ENCODE measurements at regions not wholly inside any gene's neighbourhood (a gene's known extent, or its start where the extent isn't known, plus 50 kb on each side); places are given as distances from the start of the nearest gene placed in this dataset.

DNA sequence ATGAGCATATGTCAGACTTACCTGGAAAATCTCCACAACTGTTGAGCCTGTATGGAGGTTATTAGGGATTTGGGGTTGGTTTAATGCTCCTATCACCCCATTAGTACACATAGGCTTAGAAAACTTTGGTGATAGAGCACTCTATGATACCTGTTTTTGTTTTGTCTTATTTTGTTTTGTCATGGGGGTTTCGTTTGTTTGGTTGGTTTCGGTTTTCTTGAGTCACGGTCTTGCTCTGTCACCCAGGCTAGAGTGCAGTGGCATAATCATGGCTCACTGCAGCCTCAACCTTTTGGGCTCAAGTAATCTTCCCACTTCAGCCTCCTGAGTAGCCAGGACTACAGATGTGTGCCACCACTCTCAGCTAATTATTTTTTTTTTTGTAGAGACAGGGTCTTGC is 70.0 kb downstream of the MZT1 start:
- H3K27ac Mint-ChIP-seq = no peak overlapping the region

DNA sequence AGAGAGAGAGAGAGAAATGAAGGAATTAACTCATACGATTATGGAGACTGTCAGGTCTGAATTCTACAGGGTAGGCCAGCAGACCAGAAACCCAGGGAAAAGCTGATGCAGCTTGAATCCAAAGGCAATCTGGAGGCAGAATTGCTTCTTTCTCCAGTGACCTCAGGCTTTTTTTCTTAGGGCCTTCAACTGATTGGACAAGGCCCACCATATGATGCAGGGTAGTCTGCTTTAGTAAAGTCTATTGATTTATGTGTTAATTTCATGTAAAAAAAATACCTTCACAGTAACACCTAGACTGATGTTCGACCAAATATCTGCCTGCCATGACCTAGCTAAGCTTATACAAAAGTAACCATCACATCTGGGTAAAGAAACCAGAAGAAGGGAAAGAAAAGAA is 71.1 kb downstream of the MZT1 start:
- Mint-ChIP-seq H3K27me3 (ENCODE audit: low read depth) (no peaks in the 10 kb centered on the region), H3K4me1 (peaks cover 9% of the 10 kb centered on the region), H3K9me3 (peaks cover 10% of the 10 kb centered on the region), H3K36me3 (peaks cover 6% of the 10 kb centered on the region), H3K4me3 (no peak overlapping the region), H3K27ac (no peak overlapping the region)
- no peak for TF ChIP-seq CTCF (IDR thresholded peaks at IDR 0.05; ENCODE audit: unreplicated experiment)
- no peak for DNase-seq (ENCODE audit: low spot score in 2 of 2, unreplicated experiment in 2 of 2)

More for the DNA sequence above, 70.0 kb downstream of the MZT1 start:
- H3K4me3 Mint-ChIP-seq = no peak overlapping the region
- peaks cover 6% of the 10 kb centered on the region for H3K36me3 Mint-ChIP-seq
- no peak for TF ChIP-seq CTCF (IDR thresholded peaks at IDR 0.05; ENCODE audit: unreplicated experiment)
- peaks cover 6% of the 10 kb centered on the region for H3K4me1 Mint-ChIP-seq
- H3K9me3 Mint-ChIP-seq = peaks cover 10% of the 10 kb centered on the region
- no peaks in the 10 kb centered on the region for H3K27me3 Mint-ChIP-seq (ENCODE audit: low read depth)
- DNase-seq (ENCODE audit: low spot score in 2 of 2, unreplicated experiment in 2 of 2) = no peak

DNA sequence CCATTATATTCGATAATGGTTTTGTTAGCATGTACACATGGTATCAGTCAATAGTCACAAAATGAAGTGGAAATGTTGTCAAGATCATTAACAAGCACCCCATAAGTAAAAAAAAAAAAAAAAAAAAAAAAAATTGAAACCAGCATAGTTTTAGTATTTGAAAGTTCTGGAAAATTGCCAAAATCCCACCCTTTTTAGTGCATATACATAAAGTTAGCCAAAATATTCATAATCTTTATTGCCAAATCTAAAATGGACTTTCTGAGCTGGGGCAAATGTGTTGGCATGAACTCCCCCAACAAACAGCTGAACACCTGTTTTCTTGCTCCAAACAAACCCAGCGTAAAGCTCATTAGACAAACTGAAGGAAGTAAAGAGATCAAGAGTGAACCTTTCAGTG is 73.9 kb downstream of the MZT1 start:
- Mint-ChIP-seq H3K4me1 (peaks cover 36% of the 10 kb centered on the region), H3K27me3 (ENCODE audit: low read depth) (no peaks in the 10 kb centered on the region), H3K9me3 (peaks cover 10% of the 10 kb centered on the region), H3K4me3 (no peak overlapping the region), H3K36me3 (peaks cover 6% of the 10 kb centered on the region), H3K27ac (no peak overlapping the region)
- TF ChIP-seq CTCF (IDR thresholded peaks at IDR 0.05; ENCODE audit: unreplicated experiment) = no peak
- DNase-seq (ENCODE audit: low spot score in 2 of 2, unreplicated experiment in 2 of 2) = no peak

- H3K4me3 Mint-ChIP-seq = no peak overlapping the region
- peaks cover 3% of the 10 kb centered on the region for H3K36me3 Mint-ChIP-seq
- no peak for DNase-seq (ENCODE audit: low spot score in 2 of 2, unreplicated experiment in 2 of 2)
- H3K9me3 Mint-ChIP-seq = peaks cover 4% of the 10 kb centered on the region
- TF ChIP-seq CTCF (IDR thresholded peaks at IDR 0.05; ENCODE audit: unreplicated experiment) = no peak
- peaks cover 36% of the 10 kb centered on the region for H3K4me1 Mint-ChIP-seq
- H3K27ac Mint-ChIP-seq = no peak overlapping the region
- H3K27me3 Mint-ChIP-seq (ENCODE audit: low read depth) = no peaks in the 10 kb centered on the region
Observed at GRCh38 chr13:72652681-72653080, 74.7 kb downstream of the MZT1 start.

DNA sequence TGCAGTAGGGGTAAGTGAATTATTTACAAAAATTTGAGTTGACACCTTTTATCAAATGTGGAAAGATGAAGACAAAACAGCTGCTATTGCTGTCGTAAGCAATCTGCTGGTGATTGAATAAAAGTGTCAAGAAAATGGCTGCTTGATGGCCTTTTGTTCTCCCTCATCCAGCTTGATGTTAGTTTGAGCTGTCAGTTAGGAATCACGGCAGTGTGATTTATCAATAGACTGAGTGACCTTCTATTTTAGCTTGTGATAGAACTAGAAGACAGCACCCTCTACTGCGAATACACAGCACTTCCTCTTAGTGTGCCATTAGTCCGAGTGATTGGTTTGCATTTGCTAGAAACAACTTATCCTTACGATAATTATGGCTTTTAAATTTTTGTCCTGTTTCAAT is 76.3 kb downstream of the MZT1 start:
- peak overlapping the region; percentile 51 for H3K27ac Mint-ChIP-seq
- H3K4me1 Mint-ChIP-seq = peaks cover 42% of the 10 kb centered on the region
- H3K9me3 Mint-ChIP-seq = peaks cover 4% of the 10 kb centered on the region
- no peak for TF ChIP-seq CTCF (IDR thresholded peaks at IDR 0.05; ENCODE audit: unreplicated experiment)
- DNase-seq (ENCODE audit: low spot score in 2 of 2, unreplicated experiment in 2 of 2) = no peak
- H3K36me3 Mint-ChIP-seq = peaks cover 2% of the 10 kb centered on the region
- no peaks in the 10 kb centered on the region for H3K27me3 Mint-ChIP-seq (ENCODE audit: low read depth)
- H3K4me3 Mint-ChIP-seq = peak overlapping the region; percentile 32

GRCh38 chr13:72650051-72650700 is 77.3 kb downstream of the MZT1 start:
- DNase-seq (ENCODE audit: low spot score in 2 of 2, unreplicated experiment in 2 of 2) = no peak
- no peak overlapping the region for H3K4me3 Mint-ChIP-seq
- H3K4me1 Mint-ChIP-seq = peaks cover 42% of the 10 kb centered on the region
- TF ChIP-seq CTCF (IDR thresholded peaks at IDR 0.05; ENCODE audit: unreplicated experiment) = no peak
- no peak overlapping the region for H3K27ac Mint-ChIP-seq
- H3K27me3 Mint-ChIP-seq (ENCODE audit: low read depth) = no peaks in the 10 kb centered on the region
- H3K9me3 Mint-ChIP-seq = no peaks in the 10 kb centered on the region
- no peaks in the 10 kb centered on the region for H3K36me3 Mint-ChIP-seq

All from mesothelial cell of epicardium (in vitro differentiated cells).